H9 (cell line): ENCODE measurements at regions not wholly inside any gene's neighbourhood (a gene's known extent, or its start where the extent isn't known, plus 50 kb on each side); places are given as distances from the start of the nearest gene placed in this dataset.
"Not testable (repeated sequence)": the region's sequence is repeated elsewhere in the genome, so short reads cannot be mapped to it uniquely, and the experiment has no call there.

Experiments used
- DNase-seq: peaks from one replicate; pipeline ENCODE4 v3.0.0-alpha.2; 2017
- H2AFZ ChIP-seq: one replicate; pipeline ENCODE4 v1.6.1; 2013; ENCODE audit warnings: mild to moderate bottlenecking, low read length, control low read depth, moderate library complexity
- H2AK5ac ChIP-seq: 2 replicates; pipeline ENCODE4 v1.6.1; 2013; ENCODE audit warnings: low read length, control low read depth, mixed read lengths; ENCODE audit not compliant: insufficient read length
- H2BK120ac ChIP-seq: one replicate; pipeline ENCODE4 v1.6.1; 2013; ENCODE audit warnings: low read depth, mild to moderate bottlenecking, low read length, control low read depth, inconsistent platforms; ENCODE audit not compliant: poor library complexity, severe bottlenecking
- H2BK12ac ChIP-seq: 2 replicates; pipeline ENCODE4 v1.6.1; 2013; ENCODE audit warnings: low read length, control low read depth, mixed read lengths, low read depth; ENCODE audit not compliant: insufficient read length
- H2BK15ac ChIP-seq: 2 replicates; pipeline ENCODE4 v1.6.1; 2013; ENCODE audit warnings: low read depth, low read length, control low read depth
- H2BK20ac ChIP-seq: one replicate; pipeline ENCODE4 v1.6.1; 2013; ENCODE audit warnings: low read depth, mild to moderate bottlenecking, low read length, control low read depth, inconsistent platforms; ENCODE audit not compliant: poor library complexity, severe bottlenecking
- H2BK5ac ChIP-seq: 2 replicates; pipeline ENCODE4 v1.6.1; 2013; ENCODE audit warnings: low read length, control low read depth, mixed read lengths; ENCODE audit not compliant: insufficient read length
- H3K14ac ChIP-seq: 2 replicates; pipeline ENCODE4 v1.6.1; 2013; ENCODE audit warnings: low read length, control low read depth; ENCODE audit not compliant: insufficient read depth
- H3K18ac ChIP-seq: 2 replicates; pipeline ENCODE4 v1.6.1; 2013; ENCODE audit warnings: low read depth, mild to moderate bottlenecking, mixed read lengths, low read length, control low read depth; ENCODE audit not compliant: insufficient read length
- H3K23ac ChIP-seq: 2 replicates; pipeline ENCODE4 v1.6.1; 2013; ENCODE audit warnings: low read length, control low read depth, mixed read lengths, low read depth; ENCODE audit not compliant: insufficient read length
- H3K23me2 ChIP-seq: 2 replicates; pipeline ENCODE4 v1.6.1; 2013; ENCODE audit warnings: low read depth, mild to moderate bottlenecking, mixed read lengths, low read length, control low read depth; ENCODE audit not compliant: insufficient read length, poor library complexity, severe bottlenecking
- H3K27ac ChIP-seq: 2 replicates; pipeline ENCODE4 v1.5.1; 2013; ENCODE audit warnings: low read length, control low read depth, mixed read lengths, low read depth; ENCODE audit not compliant: insufficient read length
- H3K27me3 ChIP-seq: 2 replicates; pipeline ENCODE4 v1.6.1; 2013; ENCODE audit warnings: low read length, control low read depth, inconsistent platforms; ENCODE audit not compliant: insufficient read depth
- H3K4ac ChIP-seq: 2 replicates; pipeline ENCODE4 v1.6.1; 2013; ENCODE audit warnings: low read depth, mild to moderate bottlenecking, control low read depth, inconsistent platforms, low read length, moderate library complexity
- H3K4me1 ChIP-seq: 2 replicates; pipeline ENCODE4 v1.6.1; 2013; ENCODE audit warnings: low read length, control low read depth, inconsistent platforms; ENCODE audit not compliant: insufficient read depth
- H3K4me2 ChIP-seq: 2 replicates; pipeline ENCODE4 v1.6.1; 2013; ENCODE audit warnings: low read length, control low read depth, mixed read lengths; ENCODE audit not compliant: insufficient read length, insufficient read depth
- H3K56ac ChIP-seq: 2 replicates; pipeline ENCODE4 v1.6.1; 2013; ENCODE audit warnings: low read depth, mild to moderate bottlenecking, mixed read lengths, low read length, control low read depth; ENCODE audit not compliant: insufficient read length
- H3K79me1 ChIP-seq: 2 replicates; pipeline ENCODE4 v1.6.1; 2013; ENCODE audit warnings: low read depth, mild to moderate bottlenecking, moderate library complexity, low read length, control low read depth, inconsistent platforms; ENCODE audit not compliant: insufficient read depth, poor library complexity, severe bottlenecking
- H3K79me2 ChIP-seq: 2 replicates; pipeline ENCODE4 v1.6.1; 2013; ENCODE audit warnings: low read length, control low read depth, inconsistent platforms; ENCODE audit not compliant: insufficient read depth
- H3K9ac ChIP-seq: 2 replicates; pipeline ENCODE4 v1.6.1; 2013; ENCODE audit warnings: low read length, control low read depth, mixed read lengths; ENCODE audit not compliant: insufficient read length; ENCODE audit errors: extremely low read depth
- H3K9me3 ChIP-seq: one replicate; pipeline ENCODE4 v1.6.1; 2013; ENCODE audit warnings: low read depth, low read length, inconsistent platforms; ENCODE audit not compliant: control insufficient read depth
- H3T11ph ChIP-seq: one replicate; pipeline ENCODE4 v1.6.1; 2013; ENCODE audit warnings: mild to moderate bottlenecking, low read length, control low read depth, inconsistent platforms
- H4K20me1 ChIP-seq: one replicate; pipeline ENCODE4 v1.6.1; 2013; ENCODE audit not compliant: control insufficient read depth, insufficient read length, insufficient read depth
- H4K5ac ChIP-seq: 2 replicates; pipeline ENCODE4 v1.6.1; 2013; ENCODE audit warnings: low read depth, mild to moderate bottlenecking, mixed read lengths, low read length, control low read depth; ENCODE audit not compliant: insufficient read length
- H4K8ac ChIP-seq: replicated peaks from 2 replicates; pipeline ENCODE4 v1.6.1; 2013; ENCODE audit warnings: low read length, control low read depth, mixed read lengths, low read depth; ENCODE audit not compliant: insufficient read length
- H4K91ac ChIP-seq: 2 replicates; pipeline ENCODE4 v1.6.1; 2013; ENCODE audit warnings: low read depth, mild to moderate bottlenecking, moderate library complexity, mixed read lengths, low read length, control low read depth; ENCODE audit not compliant: insufficient read length
- H3K27ac Mint-ChIP-seq, 3 experiments: 2 replicates in 2 of 3; 3 replicates in 1 of 3; pipeline ENCODE4 v1.8.0; 2020 to 2021; ENCODE audit warnings: mixed read lengths in 3 of 3, mild to moderate bottlenecking in 1 of 3, moderate library complexity in 1 of 3
- H3K27me3 Mint-ChIP-seq: 2 replicates; pipeline ENCODE4 v1.8.0; 2021; ENCODE audit warnings: low read depth, mild to moderate bottlenecking, moderate library complexity, mixed read lengths
- H3K36me3 Mint-ChIP-seq, 3 experiments: 2 replicates in 2 of 3; 3 replicates in 1 of 3; pipeline ENCODE4 v1.8.0; 2020 to 2021; ENCODE audit warnings: low read depth in 3 of 3, mixed read lengths in 3 of 3; ENCODE audit not compliant: insufficient read depth in 1 of 3
- H3K4me1 Mint-ChIP-seq, 2 experiments: 2 replicates each; pipeline ENCODE4 v1.8.0; 2020; ENCODE audit warnings: mixed read lengths in 2 of 2
- H3K4me3 Mint-ChIP-seq, 2 experiments: 2 replicates in 1 of 2; 3 replicates in 1 of 2; pipeline ENCODE4 v1.8.0; 2020 to 2021; ENCODE audit warnings: mild to moderate bottlenecking in 2 of 2, mixed read lengths in 2 of 2, moderate library complexity in 1 of 2
- H3K9me3 Mint-ChIP-seq, 2 experiments: 2 replicates in 1 of 2; 3 replicates in 1 of 2; pipeline ENCODE4 v1.8.0; 2020; ENCODE audit warnings: mild to moderate bottlenecking in 2 of 2, mixed read lengths in 2 of 2, moderate library complexity in 1 of 2
- WGBS: extraction: QIAGEN DNeasy Blood & Tissue Kit; methylation state at CpG from one replicate; pipeline ENCODE4 v1.1.7; 2013; ENCODE audit warnings: missing lambda C conversion rate, low lambda C conversion rate, mixed read lengths; ENCODE audit not compliant: insufficient read length; ENCODE audit errors: extremely low coverage; 5-methylcytosine and 5-hydroxymethylcytosine counted together

DNA sequence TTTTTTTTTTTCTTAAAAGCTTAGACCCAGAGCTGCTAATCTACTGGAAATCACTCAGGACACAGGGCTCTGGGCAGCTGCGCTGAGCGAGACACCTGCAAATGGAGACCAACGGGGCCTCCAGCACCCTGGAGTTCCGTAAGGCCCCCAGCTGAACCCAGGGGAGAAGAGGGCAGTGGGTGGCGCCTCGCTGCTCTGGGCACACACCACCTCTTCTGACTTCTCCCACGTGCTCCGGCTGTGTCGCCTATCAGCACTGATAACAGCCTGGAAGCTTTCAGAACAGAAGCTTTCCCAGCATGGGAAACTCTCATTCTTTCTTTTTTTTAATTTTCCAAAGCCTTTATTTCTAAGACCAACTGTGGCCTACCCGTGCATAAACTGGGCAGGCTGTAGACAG is 2695.8 kb upstream of the TPTE start:
- H3K27ac Mint-ChIP-seq, H3K27ac ChIP-seq, H3K23ac ChIP-seq, H3K27me3 Mint-ChIP-seq, H3K23me2 ChIP-seq, H3K79me1 ChIP-seq, H3K56ac ChIP-seq, H3K18ac ChIP-seq, H3K9me3 Mint-ChIP-seq, H2AFZ ChIP-seq, H4K5ac ChIP-seq, H2AK5ac ChIP-seq, H2BK12ac ChIP-seq, H3K9me3 ChIP-seq, H3K4me2 ChIP-seq, H4K20me1 ChIP-seq, H3K4ac ChIP-seq, DNase-seq, H3K9ac ChIP-seq, H2BK15ac ChIP-seq, H2BK20ac ChIP-seq, H3K36me3 Mint-ChIP-seq, H3K4me3 Mint-ChIP-seq, H3K79me2 ChIP-seq, H3K4me1 ChIP-seq, H2BK5ac ChIP-seq, H4K8ac ChIP-seq, H3T11ph ChIP-seq, H3K27me3 ChIP-seq, H2BK120ac ChIP-seq, H3K4me1 Mint-ChIP-seq, H4K91ac ChIP-seq, H3K14ac ChIP-seq: not testable (repeated sequence)
- no CpG with 5 or more reads among the region's 10 CpGs for WGBS

DNA sequence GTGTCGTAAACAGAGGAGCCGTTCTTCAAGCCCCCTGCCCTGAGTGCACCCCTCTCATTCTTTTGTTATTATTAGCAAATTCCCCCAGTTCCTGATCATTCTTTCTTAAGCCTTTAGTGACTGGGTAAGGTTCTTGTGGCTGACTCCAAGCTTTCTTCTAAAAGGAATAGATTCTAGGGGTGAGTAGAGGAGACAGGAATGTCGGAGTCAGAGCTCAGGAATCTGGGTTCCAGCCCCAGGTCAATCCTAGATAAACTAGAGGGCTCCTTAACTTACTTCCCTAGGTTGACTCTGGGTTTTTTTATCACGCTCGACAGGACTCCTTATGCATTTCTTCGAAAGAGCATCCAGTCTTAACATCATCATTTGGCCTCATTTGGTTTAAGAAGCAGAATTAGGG is 2695.2 kb upstream of the TPTE start:
- not testable (repeated sequence) for H3K9ac ChIP-seq, H3K4me1 Mint-ChIP-seq, H3K36me3 Mint-ChIP-seq, H2AK5ac ChIP-seq, H4K20me1 ChIP-seq, H2BK12ac ChIP-seq, H3K4me3 Mint-ChIP-seq, H3K27ac Mint-ChIP-seq, H3K27me3 Mint-ChIP-seq, H3K79me2 ChIP-seq, H3K4ac ChIP-seq, H3T11ph ChIP-seq, H3K9me3 Mint-ChIP-seq, H4K91ac ChIP-seq, H3K27ac ChIP-seq, H2AFZ ChIP-seq, H2BK20ac ChIP-seq, H3K4me1 ChIP-seq, H4K5ac ChIP-seq, H3K23me2 ChIP-seq, H3K4me2 ChIP-seq, H2BK5ac ChIP-seq, H3K79me1 ChIP-seq, H3K9me3 ChIP-seq, H3K14ac ChIP-seq, H2BK120ac ChIP-seq, H3K18ac ChIP-seq, H3K56ac ChIP-seq, H4K8ac ChIP-seq, H3K27me3 ChIP-seq, H2BK15ac ChIP-seq, DNase-seq, H3K23ac ChIP-seq
- no CpG with 5 or more reads among the region's 6 CpGs for WGBS

DNA sequence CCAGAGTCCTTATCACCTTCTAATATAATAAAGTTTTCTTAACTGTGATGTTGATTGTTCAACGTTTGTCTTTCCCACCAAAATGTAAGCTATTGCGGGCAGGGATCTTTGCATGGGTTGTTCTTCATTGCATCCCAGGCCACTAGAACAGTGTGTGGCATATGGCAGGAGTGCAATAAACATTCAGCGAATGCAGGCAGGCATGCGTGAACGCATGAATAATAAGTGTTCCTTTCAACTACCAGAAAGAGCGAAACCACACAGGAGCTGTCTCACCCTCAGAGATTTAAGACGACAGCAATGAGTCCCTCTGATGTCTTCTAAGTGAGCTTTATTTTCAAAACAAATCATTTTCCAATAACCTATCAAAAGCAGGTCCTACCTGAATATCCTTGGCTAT is 2693.1 kb upstream of the TPTE start:
- H3K9me3 Mint-ChIP-seq: not testable (repeated sequence)

More for the DNA sequence above, 2693.1 kb upstream of the TPTE start:
- H2BK20ac ChIP-seq, H2BK12ac ChIP-seq, H3K27ac Mint-ChIP-seq, H3K27me3 Mint-ChIP-seq, H2AK5ac ChIP-seq, H2BK120ac ChIP-seq, H3K9me3 ChIP-seq, H2AFZ ChIP-seq, H3K14ac ChIP-seq, H4K20me1 ChIP-seq, H3K4me1 Mint-ChIP-seq, H2BK15ac ChIP-seq, H3K79me1 ChIP-seq, H3K56ac ChIP-seq, DNase-seq, H3K4me2 ChIP-seq, H3K79me2 ChIP-seq, H3K4me3 Mint-ChIP-seq, H3K9ac ChIP-seq, H3T11ph ChIP-seq, H2BK5ac ChIP-seq, H4K5ac ChIP-seq, H4K91ac ChIP-seq, H3K27ac ChIP-seq, H4K8ac ChIP-seq, H3K4ac ChIP-seq, H3K4me1 ChIP-seq, H3K23me2 ChIP-seq, H3K18ac ChIP-seq, H3K36me3 Mint-ChIP-seq, H3K27me3 ChIP-seq, H3K23ac ChIP-seq: not testable (repeated sequence)
- no CpG with 5 or more reads among the region's 7 CpGs for WGBS
